ENCODE measurements at regions not wholly inside any gene's neighbourhood (a gene's known extent, or its start where the extent isn't known, plus 50 kb on each side); places are given as distances from the start of the nearest gene placed in this dataset.

DNA sequence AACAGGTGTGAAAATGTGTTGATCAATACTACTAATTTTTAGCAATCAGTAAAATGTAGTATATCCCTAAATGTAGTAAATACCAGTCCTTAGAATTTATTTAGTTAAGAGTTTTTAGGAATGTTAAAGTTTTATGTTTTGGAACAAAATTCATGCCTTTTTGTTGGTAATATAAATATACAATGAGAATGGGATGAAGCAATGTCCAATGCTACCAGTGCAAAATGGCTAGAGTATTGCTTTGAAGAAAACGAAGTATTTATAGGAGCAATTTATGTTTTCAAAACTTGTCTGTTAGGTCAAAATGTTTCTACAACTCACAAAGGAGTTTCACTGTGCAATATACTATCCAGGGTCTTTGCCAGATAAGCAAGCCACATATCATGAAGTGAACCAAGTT, 851.5 kb downstream of the PCDH18 start:
- TF ChIP-seq, protein P1, sequence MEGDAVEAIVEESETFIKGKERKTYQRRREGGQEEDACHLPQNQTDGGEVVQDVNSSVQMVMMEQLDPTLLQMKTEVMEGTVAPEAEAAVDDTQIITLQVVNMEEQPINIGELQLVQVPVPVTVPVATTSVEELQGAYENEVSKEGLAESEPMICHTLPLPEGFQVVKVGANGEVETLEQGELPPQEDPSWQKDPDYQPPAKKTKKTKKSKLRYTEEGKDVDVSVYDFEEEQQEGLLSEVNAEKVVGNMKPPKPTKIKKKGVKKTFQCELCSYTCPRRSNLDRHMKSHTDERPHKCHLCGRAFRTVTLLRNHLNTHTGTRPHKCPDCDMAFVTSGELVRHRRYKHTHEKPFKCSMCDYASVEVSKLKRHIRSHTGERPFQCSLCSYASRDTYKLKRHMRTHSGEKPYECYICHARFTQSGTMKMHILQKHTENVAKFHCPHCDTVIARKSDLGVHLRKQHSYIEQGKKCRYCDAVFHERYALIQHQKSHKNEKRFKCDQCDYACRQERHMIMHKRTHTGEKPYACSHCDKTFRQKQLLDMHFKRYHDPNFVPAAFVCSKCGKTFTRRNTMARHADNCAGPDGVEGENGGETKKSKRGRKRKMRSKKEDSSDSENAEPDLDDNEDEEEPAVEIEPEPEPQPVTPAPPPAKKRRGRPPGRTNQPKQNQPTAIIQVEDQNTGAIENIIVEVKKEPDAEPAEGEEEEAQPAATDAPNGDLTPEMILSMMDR (IDR thresholded peaks at IDR 0.05): no peak
- no peak for TF ChIP-seq EZH2phosphoT487 (IDR thresholded peaks at IDR 0.05)
